Activated CD8-positive, alpha-beta memory T cell treated with anti-CD3 and anti-CD28 coated beads for 24 hours (primary cell): ENCODE measurements at regions not wholly inside any gene's neighbourhood (a gene's known extent, or its start where the extent isn't known, plus 50 kb on each side); places are given as distances from the start of the nearest gene placed in this dataset.
A peak's percentile ranks its signal among the peaks of the same experiment; 100 is the strongest.

Source experiments
- DNase-seq: peaks from one replicate; pipeline ENCODE4 v3.0.0-alpha.2; 2020

- DNase-seq, result peak; percentile 68
Observed at GRCh38 chr19:34120846-34121639, 51.3 kb upstream of the LSM14A start.
